ENCODE measurements at regions not wholly inside any gene's neighbourhood (a gene's known extent, or its start where the extent isn't known, plus 50 kb on each side); places are given as distances from the start of the nearest gene placed in this dataset.
"Not testable (repeated sequence)": the region's sequence is repeated elsewhere in the genome, so short reads cannot be mapped to it uniquely, and the experiment has no call there.

- H3K9ac ChIP-seq (ENCODE audit: insufficient read length); DNase-seq (ENCODE audit: low read depth, low spot score); H3K27ac ChIP-seq; H3K9me3 ChIP-seq (ENCODE audit: low read depth, low read length); H3K36me3 ChIP-seq (ENCODE audit: insufficient read depth, low read length); H3K4me3 ChIP-seq: not testable (repeated sequence)
Measured at GRCh38 chr2:215889240-215889969, 123.9 kb downstream of the MREG start.

GRCh38 chr2:215888680-215889079 lies 124.7 kb downstream of the MREG start:
- no peak for DNase-seq (ENCODE audit: low read depth, low spot score)
- H3K27ac ChIP-seq, result 0 out of 2 replicates have a peak overlapping the region, but pooled peaks have one; percentile 39
- H3K9ac ChIP-seq (ENCODE audit: insufficient read length), result no peak overlapping the region
- no peaks in the 10 kb centered on the region for H3K36me3 ChIP-seq (ENCODE audit: insufficient read depth, low read length)
- H3K4me3 ChIP-seq, result no peak overlapping the region
- no peak for TF ChIP-seq EZH2 (IDR thresholded peaks at IDR 0.05)
- no peak for TF ChIP-seq POLR2AphosphoS5 (IDR thresholded peaks at IDR 0.05; ENCODE audit: borderline replicate concordance, low read depth, low read length)
- no peak for TF ChIP-seq FOXP2 (optimal IDR thresholded peaks at IDR 0.05; ENCODE audit: control extremely low read depth, extremely low read length, insufficient read depth)
- H3K9me3 ChIP-seq (ENCODE audit: low read depth, low read length), result no peaks in the 10 kb centered on the region

DNA sequence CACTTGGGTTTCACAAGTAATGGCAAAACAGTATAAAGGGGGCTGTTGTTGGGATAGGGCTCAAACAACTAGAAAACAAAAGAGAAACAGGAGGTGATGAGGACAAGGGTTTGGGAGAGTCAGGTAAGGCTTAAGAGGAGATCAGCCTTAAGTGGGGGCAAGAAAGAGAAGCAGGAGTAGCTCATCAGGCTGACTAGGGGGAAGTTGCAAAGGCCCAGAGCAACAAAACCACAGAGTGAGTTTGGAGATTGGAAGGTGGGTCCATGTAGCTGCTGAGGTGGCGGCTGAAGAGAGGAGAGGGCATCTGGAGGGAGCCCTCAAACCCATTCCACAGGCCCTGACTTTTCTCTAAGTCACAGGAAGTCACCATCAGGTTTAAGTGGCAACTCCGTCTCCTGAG lies 126.0 kb downstream of the MREG start:
- no peak for DNase-seq (ENCODE audit: low read depth, low spot score)
- Histone ChIP-seq H3K4me3 (no peak overlapping the region), H3K36me3 (ENCODE audit: insufficient read depth, low read length) (no peaks in the 10 kb centered on the region)

GRCh38 chr2:215886022-215886421 lies 127.3 kb downstream of the MREG start:
- TF ChIP-seq FOXP2 (optimal IDR thresholded peaks at IDR 0.05; ENCODE audit: control extremely low read depth, extremely low read length, insufficient read depth) (no peak), POLR2AphosphoS5 (IDR thresholded peaks at IDR 0.05; ENCODE audit: borderline replicate concordance, low read depth, low read length) (no peak), EZH2 (IDR thresholded peaks at IDR 0.05) (no peak)
- DNase-seq (ENCODE audit: low read depth, low spot score), result no peak
- H3K27ac ChIP-seq, result peak overlapping the region; percentile 69
- H3K36me3 ChIP-seq (ENCODE audit: insufficient read depth, low read length), result no peaks in the 10 kb centered on the region
- no peak overlapping the region for H3K9ac ChIP-seq (ENCODE audit: insufficient read length)
- no peak overlapping the region for H3K4me3 ChIP-seq
- no peaks in the 10 kb centered on the region for H3K9me3 ChIP-seq (ENCODE audit: low read depth, low read length)

More for the DNA sequence above, 126.0 kb downstream of the MREG start:
- Histone ChIP-seq H3K9me3 (ENCODE audit: low read depth, low read length) (no peaks in the 10 kb centered on the region), H3K9ac (ENCODE audit: insufficient read length) (no peak overlapping the region), H3K27ac (no peak overlapping the region)
- TF ChIP-seq FOXP2 (optimal IDR thresholded peaks at IDR 0.05; ENCODE audit: control extremely low read depth, extremely low read length, insufficient read depth) (no peak), POLR2AphosphoS5 (IDR thresholded peaks at IDR 0.05; ENCODE audit: borderline replicate concordance, low read depth, low read length) (no peak), EZH2 (IDR thresholded peaks at IDR 0.05) (no peak)

GRCh38 chr2:215885536-215885935 lies 127.8 kb downstream of the MREG start:
- no peak for DNase-seq (ENCODE audit: low read depth, low spot score)
- peak overlapping the region; percentile 69 for H3K27ac ChIP-seq

GRCh38 chr2:215884451-215885087 lies 128.8 kb downstream of the MREG start:
- TF ChIP-seq EZH2 (IDR thresholded peaks at IDR 0.05) (no peak), FOXP2 (optimal IDR thresholded peaks at IDR 0.05; ENCODE audit: control extremely low read depth, extremely low read length, insufficient read depth) (no peak), POLR2AphosphoS5 (IDR thresholded peaks at IDR 0.05; ENCODE audit: borderline replicate concordance, low read depth, low read length) (no peak)
- Histone ChIP-seq H3K9ac (ENCODE audit: insufficient read length) (no peak overlapping the region), H3K9me3 (ENCODE audit: low read depth, low read length) (no peaks in the 10 kb centered on the region), H3K4me3 (peak overlapping the region; percentile 37; the same call in 1 of the 2 replicates), H3K36me3 (ENCODE audit: insufficient read depth, low read length) (no peaks in the 10 kb centered on the region), H3K27ac (peak overlapping the region; percentile 69)
- DNase-seq (ENCODE audit: low read depth, low spot score), result no peak

More at GRCh38 chr2:215885536-215885935, 127.8 kb downstream of the MREG start:
- Histone ChIP-seq H3K9me3 (ENCODE audit: low read depth, low read length) (no peaks in the 10 kb centered on the region), H3K36me3 (ENCODE audit: insufficient read depth, low read length) (no peaks in the 10 kb centered on the region), H3K9ac (ENCODE audit: insufficient read length) (no peak overlapping the region), H3K4me3 (no peak overlapping the region)
- TF ChIP-seq POLR2AphosphoS5 (IDR thresholded peaks at IDR 0.05; ENCODE audit: borderline replicate concordance, low read depth, low read length) (no peak), FOXP2 (optimal IDR thresholded peaks at IDR 0.05; ENCODE audit: control extremely low read depth, extremely low read length, insufficient read depth) (no peak), EZH2 (IDR thresholded peaks at IDR 0.05) (no peak)

DNA sequence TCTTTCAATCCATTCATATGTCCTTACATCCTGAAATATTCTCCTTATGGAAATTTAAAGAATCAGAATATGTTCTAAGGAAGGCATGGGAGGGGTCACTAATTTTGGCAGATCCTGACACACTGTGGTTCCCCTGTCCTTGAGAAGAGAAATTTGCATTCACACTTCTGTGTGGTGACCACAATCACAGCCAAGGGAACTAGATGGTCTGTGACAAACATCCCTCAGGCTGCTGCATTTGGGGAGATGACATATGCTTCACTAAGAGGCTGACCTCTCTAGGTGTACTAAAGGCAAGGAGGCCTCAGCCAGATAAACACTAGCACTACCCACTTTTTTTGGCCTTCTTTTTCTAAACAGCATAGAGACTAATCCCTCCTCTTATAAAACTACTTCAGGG lies 129.6 kb downstream of the MREG start:
- peak overlapping the region; percentile 69 for H3K27ac ChIP-seq
- no peak for TF ChIP-seq POLR2AphosphoS5 (IDR thresholded peaks at IDR 0.05; ENCODE audit: borderline replicate concordance, low read depth, low read length)
- no peak for TF ChIP-seq FOXP2 (optimal IDR thresholded peaks at IDR 0.05; ENCODE audit: control extremely low read depth, extremely low read length, insufficient read depth)
- no peak for TF ChIP-seq EZH2 (IDR thresholded peaks at IDR 0.05)
- no peak overlapping the region for H3K9ac ChIP-seq (ENCODE audit: insufficient read length)
- no peaks in the 10 kb centered on the region for H3K9me3 ChIP-seq (ENCODE audit: low read depth, low read length)
- no peaks in the 10 kb centered on the region for H3K36me3 ChIP-seq (ENCODE audit: insufficient read depth, low read length)
- no peak for DNase-seq (ENCODE audit: low read depth, low spot score)
- H3K4me3 ChIP-seq, result no peak overlapping the region

DNA sequence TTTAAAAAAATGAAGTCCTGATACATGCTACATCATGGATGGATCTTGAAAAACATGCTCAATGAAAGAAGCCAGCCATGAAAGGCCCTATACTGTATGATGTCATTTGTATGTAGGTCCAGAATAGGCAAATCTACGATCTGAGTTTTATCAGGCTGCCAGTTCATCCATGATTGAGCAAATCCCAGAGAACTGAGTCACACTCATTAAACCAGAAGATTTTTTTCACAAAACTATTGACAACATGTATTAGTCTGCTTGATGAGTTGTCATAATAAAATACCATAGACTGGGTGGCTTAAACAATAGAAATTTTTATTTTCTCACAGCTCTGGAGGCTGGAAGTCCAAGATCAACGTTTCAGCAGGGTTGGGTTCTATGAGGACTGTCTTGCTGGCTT lies 130.7 kb downstream of the MREG start:
- no peak overlapping the region for H3K27ac ChIP-seq
- H3K9ac ChIP-seq (ENCODE audit: insufficient read length), result no peak overlapping the region
- H3K36me3 ChIP-seq (ENCODE audit: insufficient read depth, low read length), result no peaks in the 10 kb centered on the region
- TF ChIP-seq FOXP2 (optimal IDR thresholded peaks at IDR 0.05; ENCODE audit: control extremely low read depth, extremely low read length, insufficient read depth) (no peak), EZH2 (IDR thresholded peaks at IDR 0.05) (no peak), POLR2AphosphoS5 (IDR thresholded peaks at IDR 0.05; ENCODE audit: borderline replicate concordance, low read depth, low read length) (no peak)
- H3K4me3 ChIP-seq, result no peak overlapping the region
- no peak for DNase-seq (ENCODE audit: low read depth, low spot score)
- peaks cover 8% of the 10 kb centered on the region; the same call in 1 of the 2 replicates for H3K9me3 ChIP-seq (ENCODE audit: low read depth, low read length)
